A673 (cell line): ENCODE measurements at regions not wholly inside any gene's neighbourhood (a gene's known extent, or its start where the extent isn't known, plus 50 kb on each side); places are given as distances from the start of the nearest gene placed in this dataset.
"Not testable (repeated sequence)": the region's sequence is repeated elsewhere in the genome, so short reads cannot be mapped to it uniquely, and the experiment has no call there.

ENCODE experiments used
- BruUV-seq: library from RNA; stranded (reverse); fragments of 400-500 nt; replicated peaks from 2 replicates; lab custom pipeline; 2021; lab: Mats Ljungman, UMichigan
- CTCF ChIA-PET: fragments of 300-600 bp; sonication (Branson Sonifier 250); formaldehyde crosslinking; loops from one replicate; lab custom pipeline; 2022; ENCODE audit warnings: antibody characterized with exemption; lab: Charles Lee
- POLR2A ChIA-PET: fragments of 300-600 bp; sonication (Branson Sonifier 250); formaldehyde crosslinking; loops from one replicate; lab custom pipeline; 2022; ENCODE audit warnings: antibody characterized with exemption; ENCODE audit not compliant: low non-redundant PET; lab: Charles Lee
- DNase-seq: peaks from one replicate; pipeline ENCODE4 v3.0.0-alpha.2; 2015; ENCODE audit warnings: low spot score
- H3K27ac ChIP-seq: fragments of 200-600 bp; sonication (generic); 2 replicates; pipeline ENCODE4 v1.5.1; 2016; ENCODE audit warnings: mixed run types, low read depth, mild to moderate bottlenecking, mixed read lengths, antibody characterized with exemption, low read length; ENCODE audit not compliant: poor library complexity, severe bottlenecking
- H3K27me3 ChIP-seq: fragments of 200-600 bp; sonication (generic); replicated peaks from 2 replicates; pipeline ENCODE4 v1.6.1; 2017; ENCODE audit warnings: mixed run types, low read depth, mild to moderate bottlenecking, mixed read lengths, antibody characterized with exemption, low read length; ENCODE audit not compliant: insufficient read depth, poor library complexity
- H3K36me3 ChIP-seq: fragments of 200-600 bp; sonication (generic); 2 replicates; pipeline ENCODE4 v1.6.1; 2016; ENCODE audit warnings: mixed run types, mild to moderate bottlenecking, mixed read lengths, antibody characterized with exemption, low read length; ENCODE audit not compliant: insufficient read depth, poor library complexity, severe bottlenecking
- H3K4me1 ChIP-seq: fragments of 200-600 bp; sonication (generic); 2 replicates; pipeline ENCODE4 v1.6.1; 2017; ENCODE audit warnings: mixed run types, mild to moderate bottlenecking, mixed read lengths, antibody characterized with exemption, low read length; ENCODE audit not compliant: insufficient read depth, poor library complexity, severe bottlenecking
- H3K4me3 ChIP-seq: fragments of 200-600 bp; sonication (generic); 2 replicates; pipeline ENCODE4 v1.5.1; 2016; ENCODE audit warnings: low read depth, mixed run types, mild to moderate bottlenecking, mixed read lengths, low read length; ENCODE audit not compliant: poor library complexity, severe bottlenecking
- H3K9me3 ChIP-seq: fragments of 200-600 bp; sonication (generic); 2 replicates; pipeline ENCODE4 v1.6.1; 2016; ENCODE audit warnings: mixed run types, low read depth, mild to moderate bottlenecking, mixed read lengths, antibody characterized with exemption, low read length; ENCODE audit not compliant: poor library complexity, severe bottlenecking
- EZH2 ChIP-seq: fragments of 200-600 bp; sonication (generic); IDR thresholded peaks from 2 replicates; pipeline ENCODE4 v1.6.1; 2017; ENCODE audit warnings: borderline replicate concordance, low read depth, mild to moderate bottlenecking, mixed read lengths, antibody characterized with exemption, low read length; ENCODE audit not compliant: poor library complexity, severe bottlenecking
- intact Hi-C: fragments of 100-400 bp; cut with micrococcal nuclease; formaldehyde crosslinking; loops from one replicate; pipeline ENCODE4 v1.10.0; 2022; ENCODE audit not compliant: unreplicated experiment
- TF ChIP-seq, protein P1 (sequence below): fragments of 300-800, 200-600 bp; sonication (generic); conservative IDR thresholded peaks from 2 replicates; pipeline ENCODE4 v1.5.1; 2017; ENCODE audit warnings: low read depth, mild to moderate bottlenecking, antibody characterized with exemption, low read length, moderate library complexity, mixed read lengths

DNA sequence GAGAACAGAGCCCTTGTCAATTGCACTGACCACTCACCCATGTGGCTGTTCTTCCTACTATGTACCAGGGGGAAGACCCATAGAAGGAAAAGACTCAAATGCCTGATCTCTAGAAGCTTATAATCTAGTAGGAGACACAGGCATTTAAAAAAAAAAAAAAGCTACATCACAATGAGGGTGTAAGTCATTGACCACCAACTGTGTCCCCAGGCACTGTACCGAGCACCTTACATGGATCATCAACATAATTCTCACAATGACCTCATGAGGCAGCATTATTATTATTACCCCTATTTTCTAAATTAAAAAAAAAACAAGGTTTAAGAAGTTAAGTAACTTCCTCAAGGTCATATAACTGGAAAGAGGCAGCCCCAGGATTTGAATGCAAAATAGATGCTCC is 247.4 kb downstream of the SHOX2 start:
- intact Hi-C loops: no loop called here
- Histone ChIP-seq H3K4me1 (no peaks in the 10 kb centered on the region), H3K27ac (no peak overlapping the region), H3K9me3 (no peaks in the 10 kb centered on the region), H3K36me3 (no peaks in the 10 kb centered on the region), H3K4me3 (no peak overlapping the region), H3K27me3 (no peaks in the 10 kb centered on the region)
- TF ChIP-seq EZH2: no peak
- TF ChIP-seq, protein P1, sequence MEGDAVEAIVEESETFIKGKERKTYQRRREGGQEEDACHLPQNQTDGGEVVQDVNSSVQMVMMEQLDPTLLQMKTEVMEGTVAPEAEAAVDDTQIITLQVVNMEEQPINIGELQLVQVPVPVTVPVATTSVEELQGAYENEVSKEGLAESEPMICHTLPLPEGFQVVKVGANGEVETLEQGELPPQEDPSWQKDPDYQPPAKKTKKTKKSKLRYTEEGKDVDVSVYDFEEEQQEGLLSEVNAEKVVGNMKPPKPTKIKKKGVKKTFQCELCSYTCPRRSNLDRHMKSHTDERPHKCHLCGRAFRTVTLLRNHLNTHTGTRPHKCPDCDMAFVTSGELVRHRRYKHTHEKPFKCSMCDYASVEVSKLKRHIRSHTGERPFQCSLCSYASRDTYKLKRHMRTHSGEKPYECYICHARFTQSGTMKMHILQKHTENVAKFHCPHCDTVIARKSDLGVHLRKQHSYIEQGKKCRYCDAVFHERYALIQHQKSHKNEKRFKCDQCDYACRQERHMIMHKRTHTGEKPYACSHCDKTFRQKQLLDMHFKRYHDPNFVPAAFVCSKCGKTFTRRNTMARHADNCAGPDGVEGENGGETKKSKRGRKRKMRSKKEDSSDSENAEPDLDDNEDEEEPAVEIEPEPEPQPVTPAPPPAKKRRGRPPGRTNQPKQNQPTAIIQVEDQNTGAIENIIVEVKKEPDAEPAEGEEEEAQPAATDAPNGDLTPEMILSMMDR: no peak
- ChIA-PET POLR2A (no interaction called here), CTCF (no interaction called here)
- no peak for DNase-seq
- no TSS peak for BruUV-seq

DNA sequence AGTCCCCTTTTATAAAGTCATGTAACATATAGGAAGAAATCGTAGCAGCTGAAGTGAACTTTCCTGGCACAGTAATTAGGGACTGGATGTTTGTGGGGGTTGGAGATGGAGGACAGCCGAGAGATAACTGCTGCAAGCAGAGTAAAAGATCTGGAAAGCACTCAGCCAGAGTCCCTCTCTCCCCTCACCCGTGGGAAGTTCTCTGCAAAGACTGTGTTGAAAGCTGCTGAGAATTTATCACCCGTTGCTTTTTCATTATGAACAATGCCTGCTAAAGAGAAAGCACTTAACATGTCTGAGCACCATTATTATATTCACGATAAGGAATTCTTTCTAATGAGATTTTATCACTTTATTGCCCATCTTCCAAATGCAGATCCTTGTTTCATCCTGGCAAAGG is 248.8 kb downstream of the SHOX2 start:
- H3K27me3 ChIP-seq: no peaks in the 10 kb centered on the region
- H3K27ac ChIP-seq: no peak overlapping the region
- no TSS peak for BruUV-seq
- TF ChIP-seq, protein P1: no peak
- no peak for TF ChIP-seq EZH2
- no peak overlapping the region for H3K4me3 ChIP-seq
- POLR2A ChIA-PET: no interaction called here
- H3K9me3 ChIP-seq: no peaks in the 10 kb centered on the region
- intact Hi-C loops: no loop called here
- CTCF ChIA-PET: no interaction called here
- H3K36me3 ChIP-seq: no peaks in the 10 kb centered on the region
- no peak for DNase-seq
- no peaks in the 10 kb centered on the region for H3K4me1 ChIP-seq

DNA sequence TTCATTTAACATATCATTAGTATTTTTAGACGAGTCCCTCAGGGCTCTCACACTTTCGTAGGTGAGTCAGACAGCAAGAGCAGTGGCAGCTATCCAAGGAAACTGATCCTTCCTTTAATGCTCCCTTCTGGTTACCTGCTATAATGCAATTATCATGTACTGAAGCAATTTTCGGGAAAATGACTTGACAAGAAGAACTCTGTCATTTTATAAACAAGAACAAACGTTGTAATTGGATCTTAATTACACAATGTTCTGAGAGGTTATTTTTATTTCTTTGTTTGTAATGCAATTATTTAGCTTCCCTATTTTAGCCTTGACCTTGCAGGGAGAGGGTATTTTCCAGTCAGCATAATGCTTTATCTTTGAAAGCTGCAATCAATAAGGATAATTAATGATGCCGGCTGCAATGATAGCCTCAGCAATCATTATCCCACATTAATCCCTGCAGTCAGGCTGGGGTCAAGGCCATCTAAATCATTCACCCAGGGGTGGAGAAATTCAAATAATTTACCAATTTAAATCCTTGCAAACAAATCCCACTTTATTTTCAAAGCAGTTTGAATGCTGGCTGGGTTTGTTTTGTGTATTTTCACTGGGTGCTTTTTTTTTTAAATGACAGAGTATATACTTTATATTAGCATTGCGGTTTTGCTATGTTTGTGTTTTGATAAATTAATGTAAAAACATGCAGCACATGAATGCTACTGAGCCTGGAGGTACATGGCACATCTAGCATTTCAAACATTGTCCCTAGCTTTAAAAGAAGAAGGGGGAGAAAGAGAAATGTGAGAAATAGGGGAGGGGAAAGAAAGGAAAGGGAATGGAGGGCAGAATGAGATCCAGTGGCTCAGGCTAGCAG is 249.9 kb downstream of the SHOX2 start:
- Histone ChIP-seq H3K4me1 (no peaks in the 10 kb centered on the region), H3K36me3 (no peaks in the 10 kb centered on the region), H3K4me3 (no peak overlapping the region), H3K27ac (no peak overlapping the region), H3K27me3 (no peaks in the 10 kb centered on the region), H3K9me3 (no peaks in the 10 kb centered on the region)
- intact Hi-C loops: no loop called here
- DNase-seq: no peak
- ChIA-PET POLR2A (no interaction called here), CTCF (no interaction called here)
- BruUV-seq: no TSS peak
- TF ChIP-seq, protein P1: no peak
- no peak for TF ChIP-seq EZH2

DNA sequence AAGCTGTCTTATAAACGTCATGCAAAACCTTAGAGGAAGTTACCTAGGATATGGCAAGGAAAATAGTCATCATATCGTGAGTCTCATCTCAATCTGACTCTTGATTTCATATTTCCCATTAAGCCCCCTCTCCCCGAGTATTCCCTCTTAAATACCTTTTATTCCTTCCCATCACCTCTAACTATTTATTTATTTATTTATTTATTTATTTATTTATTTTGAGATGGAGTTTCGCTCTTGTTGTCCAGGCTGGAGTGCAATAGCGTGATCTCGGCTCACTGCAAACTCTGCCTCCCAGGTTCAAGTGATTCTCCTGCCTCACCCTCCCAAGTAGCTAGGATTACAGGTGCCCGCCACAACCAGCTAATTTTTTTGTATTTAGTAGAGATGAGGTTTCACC is 260.4 kb downstream of the SHOX2 start:
- H3K4me3 ChIP-seq, H3K27me3 ChIP-seq, intact Hi-C loops, CTCF ChIA-PET, DNase-seq, H3K27ac ChIP-seq, H3K4me1 ChIP-seq, POLR2A ChIA-PET, BruUV-seq, H3K9me3 ChIP-seq, H3K36me3 ChIP-seq: not testable (repeated sequence)
